Gastroesophageal sphincter (tissue), 3 donors: ENCODE measurements at regions not wholly inside any gene's neighbourhood (a gene's known extent, or its start where the extent isn't known, plus 50 kb on each side); places are given as distances from the start of the nearest gene placed in this dataset.

Experiments
- POLR2A ChIP-seq, 2 donors: fragments of 450-650 bp; IDR thresholded peaks; one replicate each; pipeline ENCODE4 v1.6.1; 2017; ENCODE audit warnings: antibody characterized with exemption in 2 of 2, mild to moderate bottlenecking in 2 of 2, moderate library complexity in 1 of 2
- POLR2AphosphoS5 ChIP-seq: sonication (generic); formaldehyde crosslinking; IDR thresholded peaks from one replicate; pipeline ENCODE4 v1.6.1; 2017; ENCODE audit warnings: antibody characterized with exemption
- TF ChIP-seq, protein P1 (sequence below), 4 experiments: fragments of 200-600 bp in 2 of 4; fragments of 450-650 bp in 2 of 4; sonication (generic) in 1 of 4; IDR thresholded peaks; one replicate each; pipeline ENCODE4 v1.5.1; 2017 to 2019; ENCODE audit warnings: antibody characterized with exemption in 4 of 4, mild to moderate bottlenecking in 2 of 4, moderate library complexity in 2 of 4

DNA sequence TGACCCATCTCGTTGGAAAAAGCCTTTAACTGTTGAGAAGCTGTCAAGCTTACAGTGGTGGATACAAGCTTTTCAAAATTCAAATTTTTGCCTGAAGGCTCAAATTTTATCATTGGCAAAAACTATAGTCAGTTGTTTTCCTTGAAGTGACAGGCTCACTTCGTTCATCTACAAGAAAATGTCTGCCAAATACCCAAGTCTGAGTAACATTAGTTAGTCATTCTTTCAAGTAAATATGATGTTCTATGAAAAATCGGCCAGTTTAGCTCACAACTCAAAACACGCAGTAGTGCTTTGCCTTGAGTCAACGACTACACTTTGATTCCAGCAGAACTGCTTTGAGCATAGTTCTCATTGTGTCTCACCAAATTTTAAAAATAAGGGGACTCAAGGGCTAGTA lies 170.3 kb upstream of the MAMLD1 start:
- TF ChIP-seq, protein P1, sequence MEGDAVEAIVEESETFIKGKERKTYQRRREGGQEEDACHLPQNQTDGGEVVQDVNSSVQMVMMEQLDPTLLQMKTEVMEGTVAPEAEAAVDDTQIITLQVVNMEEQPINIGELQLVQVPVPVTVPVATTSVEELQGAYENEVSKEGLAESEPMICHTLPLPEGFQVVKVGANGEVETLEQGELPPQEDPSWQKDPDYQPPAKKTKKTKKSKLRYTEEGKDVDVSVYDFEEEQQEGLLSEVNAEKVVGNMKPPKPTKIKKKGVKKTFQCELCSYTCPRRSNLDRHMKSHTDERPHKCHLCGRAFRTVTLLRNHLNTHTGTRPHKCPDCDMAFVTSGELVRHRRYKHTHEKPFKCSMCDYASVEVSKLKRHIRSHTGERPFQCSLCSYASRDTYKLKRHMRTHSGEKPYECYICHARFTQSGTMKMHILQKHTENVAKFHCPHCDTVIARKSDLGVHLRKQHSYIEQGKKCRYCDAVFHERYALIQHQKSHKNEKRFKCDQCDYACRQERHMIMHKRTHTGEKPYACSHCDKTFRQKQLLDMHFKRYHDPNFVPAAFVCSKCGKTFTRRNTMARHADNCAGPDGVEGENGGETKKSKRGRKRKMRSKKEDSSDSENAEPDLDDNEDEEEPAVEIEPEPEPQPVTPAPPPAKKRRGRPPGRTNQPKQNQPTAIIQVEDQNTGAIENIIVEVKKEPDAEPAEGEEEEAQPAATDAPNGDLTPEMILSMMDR (IDR thresholded peaks at IDR 0.05), result no peak
- TF ChIP-seq POLR2A (IDR thresholded peaks at IDR 0.05) (no peak), POLR2AphosphoS5 (no peak)
